ENCODE measurements at regions not wholly inside any gene's neighbourhood (a gene's known extent, or its start where the extent isn't known, plus 50 kb on each side); places are given as distances from the start of the nearest gene placed in this dataset.

DNA sequence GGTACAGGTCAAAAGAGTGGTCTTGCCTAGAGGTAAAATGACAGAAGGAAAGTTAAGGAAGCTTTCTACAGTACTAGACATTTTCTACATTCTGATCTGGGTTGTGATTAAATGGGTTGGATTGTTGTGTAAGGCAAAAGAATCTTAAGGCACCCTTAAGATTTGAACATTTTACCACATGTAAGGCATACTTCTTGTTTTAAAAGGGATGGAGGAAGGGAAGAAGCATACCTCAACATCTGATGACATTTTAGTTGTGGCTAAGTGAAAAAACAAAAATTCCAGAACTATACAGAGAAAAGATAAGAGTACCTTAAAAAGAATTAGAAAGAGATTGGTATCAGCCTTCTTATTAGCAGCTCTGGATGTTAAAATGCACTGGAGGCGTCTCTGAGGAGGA is 356.0 kb upstream of the CADM1 start:
- H3K4me3 ChIP-seq, result no peak overlapping the region
- no peaks in the 10 kb centered on the region for H3K4me1 ChIP-seq
- intact Hi-C loops (cut with DNase I), result no loop called here
- no peak for TF ChIP-seq POLR2AphosphoS5 (IDR thresholded peaks at IDR 0.05; ENCODE audit: insufficient read depth in 1 of 2, low read depth in 1 of 2)
- TF ChIP-seq POLR2A (IDR thresholded peaks at IDR 0.05), result no peak
- TF ChIP-seq, protein P1, sequence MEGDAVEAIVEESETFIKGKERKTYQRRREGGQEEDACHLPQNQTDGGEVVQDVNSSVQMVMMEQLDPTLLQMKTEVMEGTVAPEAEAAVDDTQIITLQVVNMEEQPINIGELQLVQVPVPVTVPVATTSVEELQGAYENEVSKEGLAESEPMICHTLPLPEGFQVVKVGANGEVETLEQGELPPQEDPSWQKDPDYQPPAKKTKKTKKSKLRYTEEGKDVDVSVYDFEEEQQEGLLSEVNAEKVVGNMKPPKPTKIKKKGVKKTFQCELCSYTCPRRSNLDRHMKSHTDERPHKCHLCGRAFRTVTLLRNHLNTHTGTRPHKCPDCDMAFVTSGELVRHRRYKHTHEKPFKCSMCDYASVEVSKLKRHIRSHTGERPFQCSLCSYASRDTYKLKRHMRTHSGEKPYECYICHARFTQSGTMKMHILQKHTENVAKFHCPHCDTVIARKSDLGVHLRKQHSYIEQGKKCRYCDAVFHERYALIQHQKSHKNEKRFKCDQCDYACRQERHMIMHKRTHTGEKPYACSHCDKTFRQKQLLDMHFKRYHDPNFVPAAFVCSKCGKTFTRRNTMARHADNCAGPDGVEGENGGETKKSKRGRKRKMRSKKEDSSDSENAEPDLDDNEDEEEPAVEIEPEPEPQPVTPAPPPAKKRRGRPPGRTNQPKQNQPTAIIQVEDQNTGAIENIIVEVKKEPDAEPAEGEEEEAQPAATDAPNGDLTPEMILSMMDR (IDR thresholded peaks at IDR 0.05), result no peak
- no peaks in the 10 kb centered on the region for H3K36me3 ChIP-seq
- H3K27me3 ChIP-seq, result no peaks in the 10 kb centered on the region
- no peak for DNase-seq (ENCODE audit: extremely low spot score in 2 of 2)
- H3K27ac ChIP-seq, result no peak overlapping the region
- no peaks in the 10 kb centered on the region for H3K9me3 ChIP-seq

GRCh38 chr11:115848611-115849010 is 344.4 kb upstream of the CADM1 start:
- no peaks in the 10 kb centered on the region for H3K4me1 ChIP-seq
- H3K27me3 ChIP-seq, result no peaks in the 10 kb centered on the region
- intact Hi-C loops (cut with DNase I), result no loop called here
- no peak overlapping the region for H3K4me3 ChIP-seq
- no peak overlapping the region for H3K27ac ChIP-seq
- no peaks in the 10 kb centered on the region for H3K36me3 ChIP-seq
- no peaks in the 10 kb centered on the region for H3K9me3 ChIP-seq
- TF ChIP-seq POLR2AphosphoS5 (IDR thresholded peaks at IDR 0.05; ENCODE audit: insufficient read depth in 1 of 2, low read depth in 1 of 2) (no peak), POLR2A (IDR thresholded peaks at IDR 0.05) (no peak)
- TF ChIP-seq, protein P1 (IDR thresholded peaks at IDR 0.05), result no peak
- DNase-seq (ENCODE audit: extremely low spot score in 2 of 2), result no peak

DNA sequence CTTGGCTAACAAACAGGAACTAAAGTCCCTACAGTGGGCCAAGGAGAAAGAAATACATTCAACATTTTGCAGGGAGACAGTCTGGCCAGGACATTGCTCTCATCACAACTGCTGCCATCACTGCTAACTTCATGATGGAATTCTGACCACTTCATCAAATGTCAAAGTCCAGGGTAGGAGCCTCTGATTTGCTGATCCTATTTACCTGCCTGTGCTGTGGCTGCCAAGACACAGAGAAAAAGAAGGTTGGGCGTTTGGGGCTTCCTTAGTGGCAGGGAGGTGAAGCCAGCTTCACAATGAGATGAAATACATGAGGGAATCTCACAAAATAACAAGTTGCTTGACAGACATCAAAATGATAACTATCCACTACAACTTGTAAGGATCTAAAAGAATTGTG is 343.9 kb upstream of the CADM1 start:
- Histone ChIP-seq H3K27me3 (no peaks in the 10 kb centered on the region), H3K9me3 (no peaks in the 10 kb centered on the region), H3K4me3 (no peak overlapping the region), H3K27ac (no peak overlapping the region), H3K4me1 (no peaks in the 10 kb centered on the region), H3K36me3 (no peaks in the 10 kb centered on the region)
- no peak for DNase-seq (ENCODE audit: extremely low spot score in 2 of 2)
- TF ChIP-seq POLR2AphosphoS5 (IDR thresholded peaks at IDR 0.05; ENCODE audit: insufficient read depth in 1 of 2, low read depth in 1 of 2), result no peak
- no peak for TF ChIP-seq POLR2A (IDR thresholded peaks at IDR 0.05)
- TF ChIP-seq, protein P1 (IDR thresholded peaks at IDR 0.05), result no peak
- intact Hi-C loops (cut with DNase I), result no loop called here

GRCh38 chr11:115845872-115846271 is 341.7 kb upstream of the CADM1 start:
- no peak for DNase-seq (ENCODE audit: extremely low spot score in 2 of 2)
- Histone ChIP-seq H3K27ac (no peak overlapping the region), H3K27me3 (no peaks in the 10 kb centered on the region), H3K4me3 (no peak overlapping the region), H3K9me3 (no peaks in the 10 kb centered on the region), H3K4me1 (no peaks in the 10 kb centered on the region), H3K36me3 (no peaks in the 10 kb centered on the region)
- TF ChIP-seq, protein P1 (IDR thresholded peaks at IDR 0.05), result no peak
- TF ChIP-seq POLR2AphosphoS5 (IDR thresholded peaks at IDR 0.05; ENCODE audit: insufficient read depth in 1 of 2, low read depth in 1 of 2) (no peak), POLR2A (IDR thresholded peaks at IDR 0.05) (no peak)
- intact Hi-C loops (cut with DNase I), result no loop called here

DNA sequence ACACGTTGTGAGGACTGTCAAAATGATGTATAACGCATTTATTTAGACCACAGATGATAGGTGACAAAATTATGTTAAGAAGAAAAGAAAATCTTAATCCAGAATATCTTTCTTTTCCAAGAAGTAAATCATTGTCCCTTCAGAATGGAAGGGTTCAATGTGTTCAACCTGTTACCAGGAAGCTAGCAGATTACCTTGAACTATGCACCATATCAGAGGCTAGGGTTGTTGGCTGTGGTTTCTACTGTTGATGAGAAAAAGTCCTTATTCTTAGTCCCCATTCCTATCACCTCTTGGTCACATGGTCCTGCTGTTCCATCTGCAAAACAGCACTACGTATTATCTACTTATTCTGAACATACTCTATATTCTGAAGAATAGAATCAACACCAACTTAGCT is 339.5 kb upstream of the CADM1 start:
- H3K27me3 ChIP-seq, result no peaks in the 10 kb centered on the region
- intact Hi-C loops (cut with DNase I), result no loop called here
- TF ChIP-seq, protein P1 (IDR thresholded peaks at IDR 0.05), result no peak
- TF ChIP-seq POLR2A (IDR thresholded peaks at IDR 0.05) (no peak), POLR2AphosphoS5 (IDR thresholded peaks at IDR 0.05; ENCODE audit: insufficient read depth in 1 of 2, low read depth in 1 of 2) (no peak)
- no peaks in the 10 kb centered on the region for H3K36me3 ChIP-seq
- no peak for DNase-seq (ENCODE audit: extremely low spot score in 2 of 2)
- no peaks in the 10 kb centered on the region for H3K4me1 ChIP-seq
- H3K4me3 ChIP-seq, result no peak overlapping the region
- H3K9me3 ChIP-seq, result no peaks in the 10 kb centered on the region
- no peak overlapping the region for H3K27ac ChIP-seq
